GM21825 (cell line): ENCODE measurements at regions not wholly inside any gene's neighbourhood (a gene's known extent, or its start where the extent isn't known, plus 50 kb on each side); places are given as distances from the start of the nearest gene placed in this dataset.

Experiments used
- ATAC-seq: cut with Tn5 transposase; IDR thresholded peaks from one replicate; pipeline ENCODE4 v1.9.1; 2021; ENCODE audit warnings: mild to moderate bottlenecking, moderate library complexity; ENCODE audit not compliant: unreplicated experiment

- no peak for ATAC-seq
Measured at GRCh38 chr14:85085981-85086380, 444.0 kb upstream of the FLRT2 start.

GRCh38 chr14:85087201-85087600 lies 442.7 kb upstream of the FLRT2 start:
- ATAC-seq = no peak

- no peak for ATAC-seq
Measured at GRCh38 chr14:85088192-85088591, 441.8 kb upstream of the FLRT2 start.

- no peak for ATAC-seq
Measured at GRCh38 chr14:85090681-85091080, 439.3 kb upstream of the FLRT2 start.

- ATAC-seq = no peak
Measured at GRCh38 chr14:85093631-85094330, 436.2 kb upstream of the FLRT2 start.

GRCh38 chr14:85102591-85102990 lies 427.4 kb upstream of the FLRT2 start:
- no peak for ATAC-seq

GRCh38 chr14:85106506-85106905 lies 423.4 kb upstream of the FLRT2 start:
- no peak for ATAC-seq

- ATAC-seq = no peak
Measured at GRCh38 chr14:85112762-85113161, 417.2 kb upstream of the FLRT2 start.

- ATAC-seq = no peak
Measured at GRCh38 chr14:85115921-85116320, 414.0 kb upstream of the FLRT2 start.

GRCh38 chr14:85118274-85118673 lies 411.7 kb upstream of the FLRT2 start:
- no peak for ATAC-seq

GRCh38 chr14:85122690-85123089 lies 407.3 kb upstream of the FLRT2 start:
- ATAC-seq = no peak

- ATAC-seq = no peak
Measured at GRCh38 chr14:85123755-85124154, 406.2 kb upstream of the FLRT2 start.

GRCh38 chr14:85124631-85125290 lies 405.2 kb upstream of the FLRT2 start:
- ATAC-seq = no peak

GRCh38 chr14:85125291-85125670 lies 404.7 kb upstream of the FLRT2 start:
- ATAC-seq = no peak

- no peak for ATAC-seq
Measured at GRCh38 chr14:85129921-85130320, 400.0 kb upstream of the FLRT2 start.

- ATAC-seq = no peak
Measured at GRCh38 chr14:85131226-85131922, 398.6 kb upstream of the FLRT2 start.

- no peak for ATAC-seq
Measured at GRCh38 chr14:85142982-85143381, 387.0 kb upstream of the FLRT2 start.

- no peak for ATAC-seq
Measured at GRCh38 chr14:85146779-85147178, 383.2 kb upstream of the FLRT2 start.

- no peak for ATAC-seq
Measured at GRCh38 chr14:85150166-85150565, 379.8 kb upstream of the FLRT2 start.

GRCh38 chr14:85154714-85155113 lies 375.2 kb upstream of the FLRT2 start:
- ATAC-seq = no peak

GRCh38 chr14:85156319-85156718 lies 373.6 kb upstream of the FLRT2 start:
- ATAC-seq = no peak

GRCh38 chr14:85159726-85160125 lies 370.2 kb upstream of the FLRT2 start:
- no peak for ATAC-seq
